ENCODE measurements at regions not wholly inside any gene's neighbourhood (a gene's known extent, or its start where the extent isn't known, plus 50 kb on each side); places are given as distances from the start of the nearest gene placed in this dataset.
"Not testable (repeated sequence)": the region's sequence is repeated elsewhere in the genome, so short reads cannot be mapped to it uniquely, and the experiment has no call there.

- in situ Hi-C loops (cut with HindIII; ENCODE audit: low sequenced_read_pairs): no loop called here
- TF ChIP-seq, protein P1, sequence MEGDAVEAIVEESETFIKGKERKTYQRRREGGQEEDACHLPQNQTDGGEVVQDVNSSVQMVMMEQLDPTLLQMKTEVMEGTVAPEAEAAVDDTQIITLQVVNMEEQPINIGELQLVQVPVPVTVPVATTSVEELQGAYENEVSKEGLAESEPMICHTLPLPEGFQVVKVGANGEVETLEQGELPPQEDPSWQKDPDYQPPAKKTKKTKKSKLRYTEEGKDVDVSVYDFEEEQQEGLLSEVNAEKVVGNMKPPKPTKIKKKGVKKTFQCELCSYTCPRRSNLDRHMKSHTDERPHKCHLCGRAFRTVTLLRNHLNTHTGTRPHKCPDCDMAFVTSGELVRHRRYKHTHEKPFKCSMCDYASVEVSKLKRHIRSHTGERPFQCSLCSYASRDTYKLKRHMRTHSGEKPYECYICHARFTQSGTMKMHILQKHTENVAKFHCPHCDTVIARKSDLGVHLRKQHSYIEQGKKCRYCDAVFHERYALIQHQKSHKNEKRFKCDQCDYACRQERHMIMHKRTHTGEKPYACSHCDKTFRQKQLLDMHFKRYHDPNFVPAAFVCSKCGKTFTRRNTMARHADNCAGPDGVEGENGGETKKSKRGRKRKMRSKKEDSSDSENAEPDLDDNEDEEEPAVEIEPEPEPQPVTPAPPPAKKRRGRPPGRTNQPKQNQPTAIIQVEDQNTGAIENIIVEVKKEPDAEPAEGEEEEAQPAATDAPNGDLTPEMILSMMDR (IDR thresholded peaks at IDR 0.05; ENCODE audit: low read depth, low read length): peak; percentile 42
- DNase-seq (ENCODE audit: low read depth, low spot score): peak; percentile 66
Observed at GRCh38 chr3:193040836-193041672, 123.4 kb upstream of the MB21D2 start.

GRCh38 chr3:193046371-193046770 is 128.7 kb upstream of the MB21D2 start:
- in situ Hi-C loops (cut with HindIII; ENCODE audit: low sequenced_read_pairs): no loop called here
- no peak overlapping the region for H3K4me3 ChIP-seq (ENCODE audit: low read depth, low read length)
- TF ChIP-seq, protein P1 (IDR thresholded peaks at IDR 0.05; ENCODE audit: low read depth, low read length): no peak
- DNase-seq (ENCODE audit: low read depth, low spot score): no peak

More at GRCh38 chr3:193040836-193041672, 123.4 kb upstream of the MB21D2 start:
- H3K4me3 ChIP-seq (ENCODE audit: low read depth, low read length): no peak overlapping the region

DNA sequence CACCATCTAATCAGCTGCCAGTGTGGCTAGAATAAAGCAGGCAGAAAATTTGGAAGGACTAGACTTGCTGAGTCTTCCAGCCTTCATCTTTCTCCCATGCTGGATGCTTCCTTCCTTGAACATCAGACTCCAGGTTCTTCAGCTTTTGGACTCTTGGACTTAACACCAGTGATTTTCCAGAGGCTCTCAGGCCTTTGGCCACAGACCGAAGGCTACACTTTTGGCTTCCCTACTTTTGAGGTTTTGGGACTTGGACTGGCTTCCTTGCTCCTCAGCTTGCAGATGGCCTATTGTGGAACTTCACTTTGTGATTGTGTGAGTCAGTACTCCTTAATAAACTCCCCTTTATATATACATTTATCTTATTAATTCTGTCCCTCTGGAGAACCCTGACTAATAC is 129.8 kb upstream of the MB21D2 start:
- DNase-seq (ENCODE audit: low read depth, low spot score); H3K4me3 ChIP-seq (ENCODE audit: low read depth, low read length); in situ Hi-C loops (cut with HindIII; ENCODE audit: low sequenced_read_pairs): not testable (repeated sequence)

GRCh38 chr3:193048127-193048526 is 130.5 kb upstream of the MB21D2 start:
- no peak overlapping the region for H3K4me3 ChIP-seq (ENCODE audit: low read depth, low read length)
- in situ Hi-C loops (cut with HindIII; ENCODE audit: low sequenced_read_pairs): no loop called here
- TF ChIP-seq, protein P1 (IDR thresholded peaks at IDR 0.05; ENCODE audit: low read depth, low read length): no peak
- no peak for DNase-seq (ENCODE audit: low read depth, low spot score)

GRCh38 chr3:193049935-193050334 is 132.3 kb upstream of the MB21D2 start:
- in situ Hi-C loops (cut with HindIII; ENCODE audit: low sequenced_read_pairs): no loop called here
- TF ChIP-seq, protein P1 (IDR thresholded peaks at IDR 0.05; ENCODE audit: low read depth, low read length): no peak
- no peak for DNase-seq (ENCODE audit: low read depth, low spot score)
- H3K4me3 ChIP-seq (ENCODE audit: low read depth, low read length): no peak overlapping the region

GRCh38 chr3:193051314-193051713 is 133.7 kb upstream of the MB21D2 start:
- TF ChIP-seq, protein P1 (IDR thresholded peaks at IDR 0.05; ENCODE audit: low read depth, low read length): no peak
- in situ Hi-C loops (cut with HindIII; ENCODE audit: low sequenced_read_pairs): no loop called here
- DNase-seq (ENCODE audit: low read depth, low spot score): no peak
- H3K4me3 ChIP-seq (ENCODE audit: low read depth, low read length): no peak overlapping the region

DNA sequence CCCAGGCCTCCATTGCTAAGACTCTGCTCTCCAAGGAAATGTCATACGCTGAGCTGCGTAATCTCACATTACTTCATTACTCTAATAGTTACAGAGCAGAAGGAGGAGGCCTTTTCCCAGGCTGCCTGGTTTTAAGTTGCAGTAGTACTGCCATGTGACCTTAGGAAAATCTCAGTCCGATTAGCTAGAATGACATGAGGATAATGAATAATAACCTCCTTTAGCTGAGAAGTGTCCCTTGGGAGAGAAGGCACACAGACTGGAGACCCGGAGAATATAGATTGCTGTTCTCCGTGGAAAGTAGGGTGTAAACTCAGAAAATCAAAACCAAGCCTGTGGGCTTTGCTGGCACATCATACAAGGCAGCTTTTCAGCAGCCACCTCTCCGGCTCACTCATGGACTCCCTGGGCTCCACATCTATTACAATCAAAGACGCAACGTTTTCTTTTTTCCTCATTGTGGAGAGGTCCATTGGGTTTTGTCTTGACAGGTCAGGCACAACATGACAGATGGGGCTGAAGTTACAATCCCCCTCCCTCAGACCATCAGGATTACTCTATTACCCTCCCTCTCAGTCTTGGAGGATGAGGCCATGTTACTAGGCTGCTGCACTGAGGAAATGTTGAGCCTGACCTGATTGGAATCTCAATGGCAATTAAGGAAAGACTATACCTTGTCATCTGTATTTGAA is 134.8 kb upstream of the MB21D2 start:
- DNase-seq (ENCODE audit: low read depth, low spot score): no peak
- in situ Hi-C loops (cut with HindIII; ENCODE audit: low sequenced_read_pairs): no loop called here
- TF ChIP-seq, protein P1 (IDR thresholded peaks at IDR 0.05; ENCODE audit: low read depth, low read length): no peak
- no peak overlapping the region for H3K4me3 ChIP-seq (ENCODE audit: low read depth, low read length)
